Neural cell (in vitro differentiated cells): ENCODE measurements at regions not wholly inside any gene's neighbourhood (a gene's known extent, or its start where the extent isn't known, plus 50 kb on each side); places are given as distances from the start of the nearest gene placed in this dataset.

Experiments
- H2AFZ ChIP-seq: fragments of 200-600, 300-800 bp; sonication (generic), shearing (Covaris generic); 2 replicates; pipeline ENCODE4 v1.6.0; 2014; ENCODE audit warnings: low read depth, mild to moderate bottlenecking, antibody characterized with exemption, low read length, moderate library complexity
- H3F3A ChIP-seq: fragments of 200-600 bp; shearing (Covaris generic); 2 replicates; pipeline ENCODE4 v1.6.1; 2016; ENCODE audit warnings: mild to moderate bottlenecking, moderate library complexity, mixed read lengths, antibody characterized with exemption, low read length; ENCODE audit not compliant: insufficient read depth, poor library complexity, severe bottlenecking
- H3K27ac ChIP-seq: fragments of 200-600, 300-800 bp; sonication (generic), shearing (Covaris generic); 2 replicates; pipeline ENCODE4 v1.5.1; 2014; ENCODE audit warnings: mild to moderate bottlenecking, low read length, moderate library complexity
- H3K27me3 ChIP-seq: fragments of 300-800, 200-600 bp; sonication (generic), shearing (Covaris generic); 2 replicates; pipeline ENCODE4 v1.6.0; 2014; ENCODE audit warnings: mild to moderate bottlenecking, low read depth, low read length, moderate library complexity; ENCODE audit not compliant: insufficient read depth
- H3K36me3 ChIP-seq: fragments of 300-800, 200-600 bp; sonication (generic), shearing (Covaris generic); 2 replicates; pipeline ENCODE4 v1.5.1; 2014; ENCODE audit warnings: mild to moderate bottlenecking, antibody characterized with exemption, low read length, moderate library complexity; ENCODE audit not compliant: insufficient read depth
- H3K4me2 ChIP-seq: fragments of 300-800, 200-600 bp; sonication (generic), shearing (Covaris generic); 2 replicates; pipeline ENCODE4 v1.6.0; 2014; ENCODE audit warnings: mild to moderate bottlenecking, low read length
- H3K4me3 ChIP-seq: fragments of 300-800, 200-600 bp; sonication (generic), shearing (Covaris generic); 2 replicates; pipeline ENCODE4 v1.5.1; 2014; ENCODE audit warnings: mild to moderate bottlenecking, low read length, moderate library complexity
- H3K79me2 ChIP-seq: fragments of 200-600 bp; shearing (Covaris generic); replicated peaks from 2 replicates; pipeline ENCODE4 v1.6.0; 2014; ENCODE audit warnings: mild to moderate bottlenecking, low read length, moderate library complexity; ENCODE audit not compliant: insufficient read depth
- H3K9ac ChIP-seq: fragments of 300-800, 200-600 bp; sonication (generic), shearing (Covaris generic); 2 replicates; pipeline ENCODE4 v1.6.1; 2016; ENCODE audit warnings: mild to moderate bottlenecking, low read length, mixed read lengths
- H3K9me2 ChIP-seq: fragments of 200-600 bp; shearing (Covaris generic); 2 replicates; pipeline ENCODE4 v1.6.1; 2016; ENCODE audit warnings: mild to moderate bottlenecking, low read length, mixed read lengths; ENCODE audit not compliant: insufficient read depth
- H3K9me3 ChIP-seq: fragments of 200-600, 300-800 bp; sonication (generic), shearing (Covaris generic); 2 replicates; pipeline ENCODE4 v1.6.1; 2016; ENCODE audit warnings: mild to moderate bottlenecking, mixed run types, low read length, moderate library complexity, mixed read lengths
- H4K20me1 ChIP-seq: fragments of 200-600 bp; shearing (Covaris generic); 2 replicates; pipeline ENCODE4 v1.6.1; 2016; ENCODE audit warnings: mild to moderate bottlenecking, mixed run types; ENCODE audit not compliant: insufficient read depth
- EP300 ChIP-seq: fragments of 450-650 bp; conservative IDR thresholded peaks from 2 replicates; pipeline ENCODE4 v1.6.1; 2014; ENCODE audit warnings: antibody characterized with exemption, mild to moderate bottlenecking, moderate library complexity; ENCODE audit not compliant: poor library complexity, severe bottlenecking
- EZH2 ChIP-seq: fragments of 200-600, 300-800 bp; shearing (Covaris generic), sonication (generic); IDR thresholded peaks from 2 replicates; pipeline ENCODE4 v1.6.1; 2014; ENCODE audit warnings: antibody characterized with exemption, low read length, borderline replicate concordance, mild to moderate bottlenecking; ENCODE audit not compliant: insufficient read depth, poor library complexity, severe bottlenecking
- MXI1 ChIP-seq: fragments of 450-650 bp; conservative IDR thresholded peaks from 2 replicates; pipeline ENCODE4 v1.6.1; 2014; ENCODE audit warnings: antibody characterized with exemption, mild to moderate bottlenecking; ENCODE audit not compliant: poor library complexity, severe bottlenecking
- POLR2AphosphoS5 ChIP-seq: IDR thresholded peaks from 2 replicates; pipeline ENCODE4 v1.6.1; 2012
- RAD21 ChIP-seq: fragments of 450-650 bp; conservative IDR thresholded peaks from 2 replicates; pipeline ENCODE4 v1.6.1; 2014; ENCODE audit warnings: antibody characterized with exemption, mild to moderate bottlenecking, moderate library complexity
- SMC3 ChIP-seq: fragments of 450-650 bp; conservative IDR thresholded peaks from 2 replicates; pipeline ENCODE4 v1.6.1; 2014; ENCODE audit warnings: antibody characterized with exemption, mild to moderate bottlenecking, moderate library complexity; ENCODE audit not compliant: poor library complexity
- TAF1 ChIP-seq: IDR thresholded peaks from 2 replicates; pipeline ENCODE4 v1.6.1; 2012; ENCODE audit warnings: low read depth
- TF ChIP-seq, protein P1 (sequence below): IDR thresholded peaks from 2 replicates; pipeline ENCODE4 v1.6.1; 2012; ENCODE audit warnings: borderline replicate concordance
- TF ChIP-seq, protein P2 (sequence below): fragments of 450-650 bp; IDR thresholded peaks from 2 replicates; pipeline ENCODE4 v1.5.1; 2014; ENCODE audit warnings: antibody characterized with exemption, mild to moderate bottlenecking, moderate library complexity; ENCODE audit not compliant: poor library complexity, severe bottlenecking

DNA sequence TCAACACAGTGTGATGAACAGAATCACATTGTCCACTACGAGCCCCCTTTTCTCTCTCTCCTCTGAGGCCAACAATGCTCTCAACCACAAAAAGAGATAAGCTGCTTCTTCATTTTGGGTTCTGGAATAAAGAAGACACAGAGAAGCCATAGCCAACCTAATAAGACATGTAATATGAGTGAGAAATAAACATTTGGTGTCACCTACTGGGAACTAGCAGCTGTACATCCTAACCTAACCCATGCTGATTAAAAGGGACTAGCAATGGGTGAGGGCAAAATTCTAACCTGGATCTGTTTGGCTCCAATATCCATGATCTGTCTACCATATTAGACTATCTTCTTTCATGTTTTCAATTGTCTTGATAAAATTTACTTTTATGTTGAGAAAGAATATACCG lies 369.1 kb upstream of the MARCKS start:
- no peaks in the 10 kb centered on the region for H3K36me3 ChIP-seq
- H3F3A ChIP-seq, result no peaks in the 10 kb centered on the region
- H3K79me2 ChIP-seq, result no peaks in the 10 kb centered on the region
- TF ChIP-seq RAD21, result no peak
- no peak for TF ChIP-seq EZH2
- TF ChIP-seq TAF1, result no peak
- no peak for TF ChIP-seq POLR2AphosphoS5
- TF ChIP-seq EP300, result no peak
- TF ChIP-seq, protein P1, sequence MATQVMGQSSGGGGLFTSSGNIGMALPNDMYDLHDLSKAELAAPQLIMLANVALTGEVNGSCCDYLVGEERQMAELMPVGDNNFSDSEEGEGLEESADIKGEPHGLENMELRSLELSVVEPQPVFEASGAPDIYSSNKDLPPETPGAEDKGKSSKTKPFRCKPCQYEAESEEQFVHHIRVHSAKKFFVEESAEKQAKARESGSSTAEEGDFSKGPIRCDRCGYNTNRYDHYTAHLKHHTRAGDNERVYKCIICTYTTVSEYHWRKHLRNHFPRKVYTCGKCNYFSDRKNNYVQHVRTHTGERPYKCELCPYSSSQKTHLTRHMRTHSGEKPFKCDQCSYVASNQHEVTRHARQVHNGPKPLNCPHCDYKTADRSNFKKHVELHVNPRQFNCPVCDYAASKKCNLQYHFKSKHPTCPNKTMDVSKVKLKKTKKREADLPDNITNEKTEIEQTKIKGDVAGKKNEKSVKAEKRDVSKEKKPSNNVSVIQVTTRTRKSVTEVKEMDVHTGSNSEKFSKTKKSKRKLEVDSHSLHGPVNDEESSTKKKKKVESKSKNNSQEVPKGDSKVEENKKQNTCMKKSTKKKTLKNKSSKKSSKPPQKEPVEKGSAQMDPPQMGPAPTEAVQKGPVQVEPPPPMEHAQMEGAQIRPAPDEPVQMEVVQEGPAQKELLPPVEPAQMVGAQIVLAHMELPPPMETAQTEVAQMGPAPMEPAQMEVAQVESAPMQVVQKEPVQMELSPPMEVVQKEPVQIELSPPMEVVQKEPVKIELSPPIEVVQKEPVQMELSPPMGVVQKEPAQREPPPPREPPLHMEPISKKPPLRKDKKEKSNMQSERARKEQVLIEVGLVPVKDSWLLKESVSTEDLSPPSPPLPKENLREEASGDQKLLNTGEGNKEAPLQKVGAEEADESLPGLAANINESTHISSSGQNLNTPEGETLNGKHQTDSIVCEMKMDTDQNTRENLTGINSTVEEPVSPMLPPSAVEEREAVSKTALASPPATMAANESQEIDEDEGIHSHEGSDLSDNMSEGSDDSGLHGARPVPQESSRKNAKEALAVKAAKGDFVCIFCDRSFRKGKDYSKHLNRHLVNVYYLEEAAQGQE, result no peak
- no peak overlapping the region for H3K27ac ChIP-seq
- no peaks in the 10 kb centered on the region for H3K9me2 ChIP-seq
- no peak overlapping the region for H3K9ac ChIP-seq
- H3K9me3 ChIP-seq, result no peaks in the 10 kb centered on the region
- H3K4me2 ChIP-seq, result no peak overlapping the region
- no peak overlapping the region for H2AFZ ChIP-seq
- no peaks in the 10 kb centered on the region for H3K27me3 ChIP-seq
- H4K20me1 ChIP-seq, result no peaks in the 10 kb centered on the region
- H3K4me3 ChIP-seq, result no peak overlapping the region

GRCh38 chr6:113488812-113489685 lies 368.1 kb upstream of the MARCKS start:
- Histone ChIP-seq H3K4me3 (no peak overlapping the region), H3K36me3 (no peaks in the 10 kb centered on the region), H3K79me2 (no peaks in the 10 kb centered on the region), H3K9ac (no peak overlapping the region), H3F3A (no peaks in the 10 kb centered on the region), H2AFZ (no peak overlapping the region), H3K27ac (no peak overlapping the region), H4K20me1 (no peaks in the 10 kb centered on the region), H3K9me2 (no peaks in the 10 kb centered on the region), H3K27me3 (no peaks in the 10 kb centered on the region), H3K4me2 (no peak overlapping the region), H3K9me3 (no peaks in the 10 kb centered on the region)
- no peak for TF ChIP-seq SMC3
- no peak for TF ChIP-seq EZH2
- TF ChIP-seq RAD21, result no peak

DNA sequence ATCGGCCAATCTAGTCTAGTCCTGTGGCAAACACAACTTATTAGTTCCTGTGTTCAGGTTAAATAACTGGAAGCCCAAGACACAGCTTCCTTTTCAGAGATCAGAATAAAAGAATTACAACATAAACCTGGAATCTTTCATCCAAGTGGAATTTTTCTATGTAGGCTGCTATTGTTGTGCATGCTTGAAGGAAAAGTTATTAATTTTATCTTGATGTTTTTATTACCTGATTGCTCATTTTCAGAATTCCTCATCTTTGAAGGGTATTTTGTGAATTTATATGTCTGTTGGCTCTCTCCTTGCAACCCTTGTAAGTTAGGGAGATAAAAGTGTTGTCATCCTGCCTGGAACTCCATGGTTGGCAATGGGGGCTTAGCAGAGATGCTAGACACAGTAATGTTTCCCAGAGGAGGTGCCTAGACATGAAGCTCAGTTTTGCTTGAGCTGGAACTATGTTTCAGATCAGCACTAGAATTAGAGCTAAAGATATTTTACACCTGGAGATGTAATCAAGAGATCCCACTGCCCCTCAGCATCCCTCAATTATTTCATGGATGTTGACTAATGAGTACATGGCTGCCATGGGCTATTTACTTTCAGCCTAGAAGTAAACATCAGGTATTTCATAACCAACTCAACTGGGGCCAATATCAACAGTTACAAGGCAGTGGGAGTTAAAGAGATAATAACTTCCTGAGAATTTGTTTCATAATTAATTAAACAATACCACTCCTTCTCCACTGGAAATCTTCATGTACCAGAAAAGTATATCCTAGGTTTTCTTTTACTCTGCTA lies 367.0 kb upstream of the MARCKS start:
- H4K20me1 ChIP-seq, result no peaks in the 10 kb centered on the region
- no peaks in the 10 kb centered on the region for H3F3A ChIP-seq
- H2AFZ ChIP-seq, result no peak overlapping the region
- H3K36me3 ChIP-seq, result no peaks in the 10 kb centered on the region
- no peaks in the 10 kb centered on the region for H3K9me3 ChIP-seq
- no peaks in the 10 kb centered on the region for H3K27me3 ChIP-seq
- no peaks in the 10 kb centered on the region for H3K9me2 ChIP-seq
- H3K4me2 ChIP-seq, result no peak overlapping the region
- H3K4me3 ChIP-seq, result no peak overlapping the region
- H3K27ac ChIP-seq, result no peak overlapping the region
- no peaks in the 10 kb centered on the region for H3K79me2 ChIP-seq
- TF ChIP-seq TAF1 (no peak), EZH2 (no peak), EP300 (no peak), RAD21 (no peak), MXI1 (no peak), POLR2AphosphoS5 (no peak), SMC3 (no peak)
- TF ChIP-seq, protein P2, sequence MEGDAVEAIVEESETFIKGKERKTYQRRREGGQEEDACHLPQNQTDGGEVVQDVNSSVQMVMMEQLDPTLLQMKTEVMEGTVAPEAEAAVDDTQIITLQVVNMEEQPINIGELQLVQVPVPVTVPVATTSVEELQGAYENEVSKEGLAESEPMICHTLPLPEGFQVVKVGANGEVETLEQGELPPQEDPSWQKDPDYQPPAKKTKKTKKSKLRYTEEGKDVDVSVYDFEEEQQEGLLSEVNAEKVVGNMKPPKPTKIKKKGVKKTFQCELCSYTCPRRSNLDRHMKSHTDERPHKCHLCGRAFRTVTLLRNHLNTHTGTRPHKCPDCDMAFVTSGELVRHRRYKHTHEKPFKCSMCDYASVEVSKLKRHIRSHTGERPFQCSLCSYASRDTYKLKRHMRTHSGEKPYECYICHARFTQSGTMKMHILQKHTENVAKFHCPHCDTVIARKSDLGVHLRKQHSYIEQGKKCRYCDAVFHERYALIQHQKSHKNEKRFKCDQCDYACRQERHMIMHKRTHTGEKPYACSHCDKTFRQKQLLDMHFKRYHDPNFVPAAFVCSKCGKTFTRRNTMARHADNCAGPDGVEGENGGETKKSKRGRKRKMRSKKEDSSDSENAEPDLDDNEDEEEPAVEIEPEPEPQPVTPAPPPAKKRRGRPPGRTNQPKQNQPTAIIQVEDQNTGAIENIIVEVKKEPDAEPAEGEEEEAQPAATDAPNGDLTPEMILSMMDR, result no peak
- TF ChIP-seq, protein P1, result no peak
- H3K9ac ChIP-seq, result no peak overlapping the region
